ENCODE measurements at regions not wholly inside any gene's neighbourhood (a gene's known extent, or its start where the extent isn't known, plus 50 kb on each side); places are given as distances from the start of the nearest gene placed in this dataset.

DNA sequence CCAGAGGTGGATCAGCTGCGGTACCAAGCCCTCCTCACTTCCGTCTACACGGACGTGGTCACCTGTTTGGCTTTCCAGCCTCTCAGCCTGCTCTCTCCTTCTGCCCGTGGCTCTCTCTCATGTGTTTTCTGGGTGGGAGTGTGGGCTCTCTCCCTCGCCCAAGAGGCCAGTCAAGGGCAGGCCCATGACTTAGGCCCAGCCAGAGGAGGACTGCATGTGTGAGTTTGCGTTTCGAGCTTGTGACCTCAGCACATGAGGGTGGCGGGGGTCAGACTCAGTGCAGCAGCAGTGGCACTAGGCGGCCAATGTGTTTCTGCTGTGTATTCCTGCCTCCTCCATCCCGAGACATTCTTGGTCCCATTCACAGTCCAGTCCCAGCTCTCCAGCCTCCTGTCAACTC, 82.5 kb upstream of the SMIM23 start:
- TF ChIP-seq, protein P1, sequence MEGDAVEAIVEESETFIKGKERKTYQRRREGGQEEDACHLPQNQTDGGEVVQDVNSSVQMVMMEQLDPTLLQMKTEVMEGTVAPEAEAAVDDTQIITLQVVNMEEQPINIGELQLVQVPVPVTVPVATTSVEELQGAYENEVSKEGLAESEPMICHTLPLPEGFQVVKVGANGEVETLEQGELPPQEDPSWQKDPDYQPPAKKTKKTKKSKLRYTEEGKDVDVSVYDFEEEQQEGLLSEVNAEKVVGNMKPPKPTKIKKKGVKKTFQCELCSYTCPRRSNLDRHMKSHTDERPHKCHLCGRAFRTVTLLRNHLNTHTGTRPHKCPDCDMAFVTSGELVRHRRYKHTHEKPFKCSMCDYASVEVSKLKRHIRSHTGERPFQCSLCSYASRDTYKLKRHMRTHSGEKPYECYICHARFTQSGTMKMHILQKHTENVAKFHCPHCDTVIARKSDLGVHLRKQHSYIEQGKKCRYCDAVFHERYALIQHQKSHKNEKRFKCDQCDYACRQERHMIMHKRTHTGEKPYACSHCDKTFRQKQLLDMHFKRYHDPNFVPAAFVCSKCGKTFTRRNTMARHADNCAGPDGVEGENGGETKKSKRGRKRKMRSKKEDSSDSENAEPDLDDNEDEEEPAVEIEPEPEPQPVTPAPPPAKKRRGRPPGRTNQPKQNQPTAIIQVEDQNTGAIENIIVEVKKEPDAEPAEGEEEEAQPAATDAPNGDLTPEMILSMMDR (conservative IDR thresholded peaks at IDR 0.05): no peak
- no peak for TF ChIP-seq EZH2 (IDR thresholded peaks at IDR 0.05; ENCODE audit: low read depth)
